ENCODE measurements at regions not wholly inside any gene's neighbourhood (a gene's known extent, or its start where the extent isn't known, plus 50 kb on each side); places are given as distances from the start of the nearest gene placed in this dataset.

- H3K4me1 Mint-ChIP-seq: peaks cover 14% of the 10 kb centered on the region
- no peaks in the 10 kb centered on the region for H3F3A ChIP-seq (ENCODE audit: low read depth)
- H3K27me3 Mint-ChIP-seq (ENCODE audit: insufficient read depth, low read depth): peaks cover 3% of the 10 kb centered on the region
- H3K9me3 Mint-ChIP-seq: peaks cover 2% of the 10 kb centered on the region
- no peaks in the 10 kb centered on the region for H3K79me2 ChIP-seq (ENCODE audit: low read depth)
- H3K27ac Mint-ChIP-seq: no peak overlapping the region
- no peak for TF ChIP-seq CTCF (IDR thresholded peaks at IDR 0.05)
- no peak for TF ChIP-seq EZH2 (IDR thresholded peaks at IDR 0.05)
- no peak for TF ChIP-seq EZH2phosphoT487 (IDR thresholded peaks at IDR 0.05)
- H3K36me3 ChIP-seq: no peaks in the 10 kb centered on the region
- H3K9ac ChIP-seq: no peak overlapping the region
- peak; percentile 19 for DNase-seq (ENCODE audit: low spot score)
- H3K27ac ChIP-seq: no peak overlapping the region
- H2AFZ ChIP-seq (replicated peaks): no peak overlapping the region
- H3K36me3 Mint-ChIP-seq: no peaks in the 10 kb centered on the region
- no peak overlapping the region for H3K4me2 ChIP-seq
- no peaks in the 10 kb centered on the region for H3K9me3 ChIP-seq (ENCODE audit: low read depth)
- H3K4me3 ChIP-seq: no peak overlapping the region
- peaks cover 18% of the 10 kb centered on the region for H3K4me1 ChIP-seq
- no peaks in the 10 kb centered on the region for H3K27me3 ChIP-seq
- no peaks in the 10 kb centered on the region for H4K20me1 ChIP-seq (ENCODE audit: low read depth)
- H3K4me3 Mint-ChIP-seq: no peak overlapping the region
These were observed 484.1 kb upstream of the CPEB2 start for GRCh38 chr4:14518136-14518535.

- H2AFZ ChIP-seq (replicated peaks): no peak overlapping the region
- TF ChIP-seq EZH2 (IDR thresholded peaks at IDR 0.05) (no peak), EZH2phosphoT487 (IDR thresholded peaks at IDR 0.05) (no peak), CTCF (IDR thresholded peaks at IDR 0.05) (no peak)
- peaks cover 3% of the 10 kb centered on the region for H3K27me3 Mint-ChIP-seq (ENCODE audit: insufficient read depth, low read depth)
These were observed 482.1 kb upstream of the CPEB2 start for GRCh38 chr4:14520171-14520570.

GRCh38 chr4:14524276-14524675 is 478.0 kb upstream of the CPEB2 start:
- Histone ChIP-seq H3K36me3 (no peaks in the 10 kb centered on the region), H3K4me3 (no peak overlapping the region), H3K4me2 (no peak overlapping the region), H2AFZ (replicated peaks) (no peak overlapping the region), H3K9ac (no peak overlapping the region), H3K27ac (no peak overlapping the region), H3K79me2 (ENCODE audit: low read depth) (no peaks in the 10 kb centered on the region), H4K20me1 (ENCODE audit: low read depth) (no peaks in the 10 kb centered on the region), H3F3A (ENCODE audit: low read depth) (no peaks in the 10 kb centered on the region), H3K27me3 (no peaks in the 10 kb centered on the region), H3K9me3 (ENCODE audit: low read depth) (no peaks in the 10 kb centered on the region), H3K4me1 (peaks cover 23% of the 10 kb centered on the region)
- peaks cover 3% of the 10 kb centered on the region for H3K27me3 Mint-ChIP-seq (ENCODE audit: insufficient read depth, low read depth)
- peaks cover 26% of the 10 kb centered on the region for H3K4me1 Mint-ChIP-seq
- H3K4me3 Mint-ChIP-seq: no peak overlapping the region
- DNase-seq (ENCODE audit: low spot score): no peak
- peaks cover 3% of the 10 kb centered on the region for H3K36me3 Mint-ChIP-seq
- peaks cover 19% of the 10 kb centered on the region for H3K9me3 Mint-ChIP-seq
- TF ChIP-seq EZH2 (IDR thresholded peaks at IDR 0.05) (no peak), CTCF (IDR thresholded peaks at IDR 0.05) (no peak), EZH2phosphoT487 (IDR thresholded peaks at IDR 0.05) (no peak)
- no peak overlapping the region for H3K27ac Mint-ChIP-seq

More at GRCh38 chr4:14520171-14520570, 482.1 kb upstream of the CPEB2 start:
- Mint-ChIP-seq H3K4me3 (no peak overlapping the region), H3K36me3 (no peaks in the 10 kb centered on the region), H3K4me1 (peaks cover 14% of the 10 kb centered on the region), H3K9me3 (peaks cover 6% of the 10 kb centered on the region), H3K27ac (no peak overlapping the region)
- no peak overlapping the region for H3K4me2 ChIP-seq
- H3K9me3 ChIP-seq (ENCODE audit: low read depth): no peaks in the 10 kb centered on the region
- peaks cover 18% of the 10 kb centered on the region for H3K4me1 ChIP-seq
- no peaks in the 10 kb centered on the region for H3K36me3 ChIP-seq
- no peaks in the 10 kb centered on the region for H3F3A ChIP-seq (ENCODE audit: low read depth)
- H3K9ac ChIP-seq: no peak overlapping the region
- no peaks in the 10 kb centered on the region for H3K79me2 ChIP-seq (ENCODE audit: low read depth)
- H3K4me3 ChIP-seq: no peak overlapping the region
- DNase-seq (ENCODE audit: low spot score): no peak
- H3K27me3 ChIP-seq: no peaks in the 10 kb centered on the region
- no peak overlapping the region for H3K27ac ChIP-seq
- H4K20me1 ChIP-seq (ENCODE audit: low read depth): no peaks in the 10 kb centered on the region
